ENCODE measurements at regions not wholly inside any gene's neighbourhood (a gene's known extent, or its start where the extent isn't known, plus 50 kb on each side); places are given as distances from the start of the nearest gene placed in this dataset.

DNA sequence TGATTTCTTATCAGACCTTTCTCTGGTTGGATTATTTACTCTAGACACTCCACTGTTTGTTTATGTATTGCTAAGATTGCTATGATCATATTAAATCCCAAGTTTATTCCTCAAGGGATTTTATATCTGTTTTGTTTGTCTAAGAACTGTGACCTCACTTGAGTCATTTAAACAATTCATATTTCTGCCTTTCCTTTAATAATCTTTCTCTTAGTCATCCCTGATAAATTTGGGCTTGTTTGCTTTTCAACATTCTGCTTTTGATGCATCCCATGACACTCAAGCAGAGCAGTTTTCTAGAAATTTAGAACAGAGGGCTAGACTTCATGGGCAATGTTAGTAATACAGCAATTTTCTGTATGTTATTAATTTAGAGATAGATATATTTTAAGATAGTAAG, 231.6 kb upstream of the TNC start:
- Histone ChIP-seq H3K4me3 (no peak overlapping the region), H3K27me3 (no peaks in the 10 kb centered on the region), H3K9me3 (no peaks in the 10 kb centered on the region), H3K36me3 (no peaks in the 10 kb centered on the region), H3K4me1 (no peaks in the 10 kb centered on the region), H3K27ac (no peak overlapping the region)
- no peak for DNase-seq
- intact Hi-C loops (cut with DNase I; ENCODE audit: low total_unique reads) = no loop called here
- TF ChIP-seq POLR2A (IDR thresholded peaks at IDR 0.05) = no peak
- TF ChIP-seq, protein P1, sequence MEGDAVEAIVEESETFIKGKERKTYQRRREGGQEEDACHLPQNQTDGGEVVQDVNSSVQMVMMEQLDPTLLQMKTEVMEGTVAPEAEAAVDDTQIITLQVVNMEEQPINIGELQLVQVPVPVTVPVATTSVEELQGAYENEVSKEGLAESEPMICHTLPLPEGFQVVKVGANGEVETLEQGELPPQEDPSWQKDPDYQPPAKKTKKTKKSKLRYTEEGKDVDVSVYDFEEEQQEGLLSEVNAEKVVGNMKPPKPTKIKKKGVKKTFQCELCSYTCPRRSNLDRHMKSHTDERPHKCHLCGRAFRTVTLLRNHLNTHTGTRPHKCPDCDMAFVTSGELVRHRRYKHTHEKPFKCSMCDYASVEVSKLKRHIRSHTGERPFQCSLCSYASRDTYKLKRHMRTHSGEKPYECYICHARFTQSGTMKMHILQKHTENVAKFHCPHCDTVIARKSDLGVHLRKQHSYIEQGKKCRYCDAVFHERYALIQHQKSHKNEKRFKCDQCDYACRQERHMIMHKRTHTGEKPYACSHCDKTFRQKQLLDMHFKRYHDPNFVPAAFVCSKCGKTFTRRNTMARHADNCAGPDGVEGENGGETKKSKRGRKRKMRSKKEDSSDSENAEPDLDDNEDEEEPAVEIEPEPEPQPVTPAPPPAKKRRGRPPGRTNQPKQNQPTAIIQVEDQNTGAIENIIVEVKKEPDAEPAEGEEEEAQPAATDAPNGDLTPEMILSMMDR (IDR thresholded peaks at IDR 0.05) = no peak

DNA sequence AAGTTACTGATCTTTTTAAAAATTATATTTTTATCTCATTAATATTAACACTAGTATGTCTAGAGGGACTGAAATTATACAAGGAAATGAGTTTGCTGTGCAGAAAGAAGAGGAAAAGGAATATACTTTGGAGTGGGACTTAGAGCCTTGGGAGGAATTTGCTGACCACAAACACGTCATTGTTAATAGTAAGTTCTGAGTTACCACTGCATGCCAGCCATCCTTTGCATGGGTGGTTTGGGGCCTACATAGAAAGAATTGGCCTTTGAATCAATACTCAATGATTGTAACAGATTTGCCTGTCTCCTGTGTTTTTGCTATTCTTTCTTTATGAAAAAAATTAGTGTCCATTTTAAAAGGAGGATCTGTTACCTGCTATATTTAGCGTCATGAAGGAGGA, 232.6 kb upstream of the TNC start:
- H3K4me1 ChIP-seq = no peaks in the 10 kb centered on the region
- H3K27me3 ChIP-seq = no peaks in the 10 kb centered on the region
- no peaks in the 10 kb centered on the region for H3K36me3 ChIP-seq
- H3K9me3 ChIP-seq = no peaks in the 10 kb centered on the region
- TF ChIP-seq POLR2A (IDR thresholded peaks at IDR 0.05) = no peak
- TF ChIP-seq, protein P1 (IDR thresholded peaks at IDR 0.05) = no peak
- H3K4me3 ChIP-seq = no peak overlapping the region
- intact Hi-C loops (cut with DNase I; ENCODE audit: low total_unique reads) = no loop called here
- DNase-seq = no peak
- no peak overlapping the region for H3K27ac ChIP-seq

DNA sequence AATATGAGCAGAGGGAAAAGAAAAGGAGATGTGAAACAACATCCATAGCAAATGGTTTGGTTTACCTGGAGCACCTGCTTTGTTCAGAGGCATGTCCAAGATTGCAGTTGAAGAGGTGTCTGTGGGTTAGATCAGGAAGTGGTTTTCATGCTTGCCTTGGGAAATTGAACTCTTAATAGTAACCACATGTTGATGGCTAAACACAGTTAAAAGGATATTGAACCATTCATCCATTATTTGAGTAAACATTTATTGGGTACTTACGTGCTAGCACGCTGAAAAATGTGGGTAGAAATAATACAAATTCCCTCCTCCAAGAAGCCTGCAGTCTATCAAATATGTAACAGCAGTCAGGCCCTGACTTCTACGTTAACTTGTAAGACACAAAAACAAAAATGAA, 235.7 kb upstream of the TNC start:
- no peaks in the 10 kb centered on the region for H3K4me1 ChIP-seq
- no peaks in the 10 kb centered on the region for H3K36me3 ChIP-seq
- H3K27me3 ChIP-seq = no peaks in the 10 kb centered on the region
- TF ChIP-seq, protein P1 (IDR thresholded peaks at IDR 0.05) = no peak
- TF ChIP-seq POLR2A (IDR thresholded peaks at IDR 0.05) = no peak
- DNase-seq = no peak
- intact Hi-C loops (cut with DNase I; ENCODE audit: low total_unique reads) = no loop called here
- H3K9me3 ChIP-seq = no peaks in the 10 kb centered on the region
- no peak overlapping the region for H3K4me3 ChIP-seq
- no peak overlapping the region for H3K27ac ChIP-seq

DNA sequence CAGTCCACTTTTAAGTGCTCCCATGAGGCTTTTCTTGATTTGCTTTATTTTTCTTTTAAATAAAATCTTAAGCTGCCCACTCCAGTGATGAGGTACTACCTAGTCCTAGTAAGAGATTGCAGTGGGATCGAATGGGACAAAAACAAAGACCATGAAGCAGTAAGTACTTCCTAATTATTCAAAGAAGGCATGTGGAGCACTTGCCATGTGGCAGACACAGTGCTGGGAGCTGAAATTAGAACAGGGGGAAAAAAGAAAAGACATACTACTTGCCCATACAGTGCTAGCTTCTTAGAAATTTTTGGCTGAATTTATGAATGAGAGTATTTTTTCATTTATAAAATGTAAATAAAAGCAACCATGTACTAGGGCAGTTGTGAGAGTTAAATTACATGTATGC, 239.9 kb upstream of the TNC start:
- intact Hi-C loops (cut with DNase I; ENCODE audit: low total_unique reads) = no loop called here
- H3K27ac ChIP-seq = no peak overlapping the region
- TF ChIP-seq, protein P1 (IDR thresholded peaks at IDR 0.05) = no peak

DNA sequence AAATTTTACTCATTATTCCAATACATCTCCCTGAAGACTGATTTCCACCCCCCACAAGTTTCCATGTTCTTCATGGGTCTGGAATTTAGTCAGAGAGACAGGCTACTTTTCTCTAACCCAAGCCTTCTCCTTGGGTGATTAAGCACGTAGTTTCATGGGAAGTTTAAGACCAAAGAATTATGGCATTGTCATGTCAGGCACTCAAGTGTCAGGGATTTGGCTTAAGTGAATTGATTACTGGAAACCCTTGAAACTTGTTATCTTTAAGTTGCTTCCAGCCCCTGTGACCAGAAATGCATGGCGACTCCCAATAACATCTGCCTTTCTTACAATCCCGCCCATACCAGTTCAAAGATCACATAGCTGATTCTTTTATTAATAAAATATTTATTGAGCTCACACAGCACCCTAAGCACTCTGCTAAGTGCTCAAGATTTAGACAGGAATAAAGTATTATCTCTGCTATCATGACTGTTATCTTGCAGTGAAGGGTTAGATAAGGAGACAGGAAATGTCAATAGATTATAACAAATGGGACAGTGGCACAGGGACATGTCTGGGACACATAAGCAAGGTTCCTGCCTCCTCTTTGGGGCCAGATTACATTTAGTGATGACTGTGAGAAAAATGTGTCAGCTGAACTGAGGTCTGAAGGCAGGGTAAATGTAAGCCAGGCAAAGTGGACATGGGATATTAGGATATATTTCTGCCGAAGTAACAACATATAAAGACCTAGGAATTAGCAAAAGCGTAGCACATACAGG, 241.2 kb upstream of the TNC start:
- no peak overlapping the region for H3K27ac ChIP-seq
- H3K4me1 ChIP-seq = no peaks in the 10 kb centered on the region
- no peaks in the 10 kb centered on the region for H3K27me3 ChIP-seq
- TF ChIP-seq, protein P1 (IDR thresholded peaks at IDR 0.05) = no peak
- TF ChIP-seq POLR2A (IDR thresholded peaks at IDR 0.05) = no peak
- H3K9me3 ChIP-seq = no peaks in the 10 kb centered on the region
- H3K36me3 ChIP-seq = no peaks in the 10 kb centered on the region
- no peak overlapping the region for H3K4me3 ChIP-seq
- no peak for DNase-seq
- intact Hi-C loops (cut with DNase I; ENCODE audit: low total_unique reads) = no loop called here

More for the DNA sequence above, 239.9 kb upstream of the TNC start:
- Histone ChIP-seq H3K27me3 (no peaks in the 10 kb centered on the region), H3K4me3 (no peak overlapping the region), H3K4me1 (no peaks in the 10 kb centered on the region), H3K9me3 (no peaks in the 10 kb centered on the region), H3K36me3 (no peaks in the 10 kb centered on the region)
- DNase-seq = no peak
